ENCODE measurements at regions not wholly inside any gene's neighbourhood (a gene's known extent, or its start where the extent isn't known, plus 50 kb on each side); places are given as distances from the start of the nearest gene placed in this dataset.
A peak's percentile ranks its signal among the peaks of the same experiment; 100 is the strongest.
"Not testable (repeated sequence)": the region's sequence is repeated elsewhere in the genome, so short reads cannot be mapped to it uniquely, and the experiment has no call there.

GRCh38 chr5:125050926-125051325, 304.5 kb upstream of the ZNF608 start:
- no peak for DNase-seq

GRCh38 chr5:125052584-125052983, 306.1 kb upstream of the ZNF608 start:
- DNase-seq: no peak

GRCh38 chr5:125053179-125053578, 306.7 kb upstream of the ZNF608 start:
- no peak for DNase-seq

GRCh38 chr5:125054146-125054545, 307.7 kb upstream of the ZNF608 start:
- no peak for DNase-seq

GRCh38 chr5:125056671-125057485, 310.4 kb upstream of the ZNF608 start:
- no peak for DNase-seq

- no peak for DNase-seq
Measured at GRCh38 chr5:125057912-125058826, 311.7 kb upstream of the ZNF608 start.

- DNase-seq: no peak
Measured at GRCh38 chr5:125059255-125060002, 313.0 kb upstream of the ZNF608 start.

GRCh38 chr5:125061726-125062125, 315.3 kb upstream of the ZNF608 start:
- DNase-seq: no peak

GRCh38 chr5:125064621-125065438, 318.4 kb upstream of the ZNF608 start:
- no peak for DNase-seq

GRCh38 chr5:125065741-125066140, 319.3 kb upstream of the ZNF608 start:
- no peak for DNase-seq

GRCh38 chr5:125070961-125071360, 324.5 kb upstream of the ZNF608 start:
- DNase-seq: no peak

- no peak for DNase-seq
Measured at GRCh38 chr5:125073090-125073489, 326.7 kb upstream of the ZNF608 start.

GRCh38 chr5:125075567-125075966, 329.1 kb upstream of the ZNF608 start:
- no peak for DNase-seq

GRCh38 chr5:125079028-125079427, 332.6 kb upstream of the ZNF608 start:
- DNase-seq: not testable (repeated sequence)

GRCh38 chr5:125081101-125081500, 334.7 kb upstream of the ZNF608 start:
- no peak for DNase-seq

- DNase-seq: no peak
Measured at GRCh38 chr5:125083981-125084380, 337.5 kb upstream of the ZNF608 start.

GRCh38 chr5:125085797-125086505, 339.5 kb upstream of the ZNF608 start:
- DNase-seq: no peak

- DNase-seq: peak in 1 of 5 experiments; percentile 1
Measured at GRCh38 chr5:125088522-125089105, 342.2 kb upstream of the ZNF608 start.

GRCh38 chr5:125092138-125092537, 345.7 kb upstream of the ZNF608 start:
- not testable (repeated sequence) for DNase-seq

GRCh38 chr5:125093776-125094175, 347.3 kb upstream of the ZNF608 start:
- no peak for DNase-seq

- DNase-seq: no peak
Measured at GRCh38 chr5:125100342-125100741, 353.9 kb upstream of the ZNF608 start.

Data from T-helper 2 cell (primary cell).